ENCODE measurements at regions not wholly inside any gene's neighbourhood (a gene's known extent, or its start where the extent isn't known, plus 50 kb on each side); places are given as distances from the start of the nearest gene placed in this dataset.

GRCh38 chr6:117130125-117130524 is 135.2 kb upstream of the VGLL2 start:
- no peak for TF ChIP-seq CTCF (conservative IDR thresholded peaks at IDR 0.05; ENCODE audit: low read length)
- no peak for TF ChIP-seq EZH2phosphoT487 (IDR thresholded peaks at IDR 0.05; ENCODE audit: borderline replicate concordance)
